ES-I3 (cell line): ENCODE measurements at regions not wholly inside any gene's neighbourhood (a gene's known extent, or its start where the extent isn't known, plus 50 kb on each side); places are given as distances from the start of the nearest gene placed in this dataset.

Source experiments
- H3K36me3 ChIP-seq: 2 replicates; pipeline ENCODE4 v1.6.1; 2013; ENCODE audit warnings: mild to moderate bottlenecking, low read length, control low read depth, moderate library complexity; ENCODE audit not compliant: insufficient read depth
- H3K4me1 ChIP-seq: 2 replicates; pipeline ENCODE4 v1.6.1; 2013; ENCODE audit warnings: mild to moderate bottlenecking, control low read depth, low read length; ENCODE audit not compliant: insufficient read depth
- H3K9ac ChIP-seq: 2 replicates; pipeline ENCODE4 v1.6.1; 2013; ENCODE audit warnings: low read depth, mild to moderate bottlenecking, low read length, moderate library complexity
- H3K9me3 ChIP-seq: 2 replicates; pipeline ENCODE4 v1.6.1; 2013; ENCODE audit warnings: mild to moderate bottlenecking, low read length, moderate library complexity; ENCODE audit not compliant: control insufficient read depth, insufficient read depth

GRCh38 chr1:228980232-228980937 lies 245.1 kb downstream of the RHOU start:
- no peaks in the 10 kb centered on the region for H3K36me3 ChIP-seq
- H3K9ac ChIP-seq, result no peak overlapping the region
- peaks cover 12% of the 10 kb centered on the region for H3K4me1 ChIP-seq
- H3K9me3 ChIP-seq, result no peaks in the 10 kb centered on the region

DNA sequence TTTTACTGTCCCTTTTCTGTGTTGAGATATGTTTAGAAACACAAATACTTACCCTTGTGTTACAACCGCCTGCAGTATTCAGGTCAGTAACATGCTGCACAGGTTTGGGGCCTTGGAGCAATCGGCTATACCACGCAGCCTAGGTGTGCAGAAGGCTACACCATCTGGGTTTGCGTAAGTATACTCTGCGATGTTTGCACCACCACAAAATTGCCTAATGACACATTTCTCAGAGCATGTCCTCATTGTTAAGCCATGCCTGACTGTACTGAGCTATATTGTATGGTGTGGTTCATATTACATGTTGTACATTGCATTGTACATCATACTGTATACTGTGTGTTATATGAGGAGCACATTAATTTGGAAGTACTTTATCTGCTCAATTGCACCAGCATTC lies 247.4 kb downstream of the RHOU start:
- no peak overlapping the region for H3K9ac ChIP-seq
- H3K36me3 ChIP-seq, result no peaks in the 10 kb centered on the region
- no peaks in the 10 kb centered on the region for H3K9me3 ChIP-seq
- H3K4me1 ChIP-seq, result peaks cover 12% of the 10 kb centered on the region

DNA sequence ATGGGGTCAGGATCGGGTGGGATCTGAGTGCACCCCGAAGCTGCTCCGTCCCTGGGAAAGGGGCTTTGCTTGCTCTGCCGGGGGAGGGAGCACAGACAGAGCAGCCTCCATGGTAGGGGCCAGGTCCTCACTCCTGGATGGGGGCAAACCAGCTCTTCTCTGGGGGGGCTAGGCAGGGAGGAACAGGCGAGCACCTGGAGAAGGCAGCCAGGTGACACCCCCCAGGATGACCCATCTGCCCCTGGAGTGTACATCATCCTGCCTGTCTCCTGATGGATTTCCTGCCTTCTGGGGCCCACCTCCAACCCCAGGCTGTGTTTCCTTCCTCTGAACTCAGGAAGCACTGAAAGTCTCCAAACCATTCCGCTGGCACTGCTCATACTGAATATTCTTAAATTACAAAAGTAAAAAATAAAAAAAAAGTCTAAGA lies 248.0 kb downstream of the RHOU start:
- Histone ChIP-seq H3K9ac (no peak overlapping the region), H3K4me1 (peaks cover 10% of the 10 kb centered on the region), H3K9me3 (no peaks in the 10 kb centered on the region), H3K36me3 (no peaks in the 10 kb centered on the region)

- H3K9ac ChIP-seq, result no peak overlapping the region
- H3K4me1 ChIP-seq, result peaks cover 6% of the 10 kb centered on the region
- H3K9me3 ChIP-seq, result no peaks in the 10 kb centered on the region
- no peaks in the 10 kb centered on the region for H3K36me3 ChIP-seq
These were observed 248.4 kb downstream of the RHOU start for GRCh38 chr1:228983661-228984060.

- Histone ChIP-seq H3K9ac (no peak overlapping the region), H3K4me1 (peaks cover 2% of the 10 kb centered on the region; the same call in 1 of the 2 replicates), H3K9me3 (no peaks in the 10 kb centered on the region), H3K36me3 (no peaks in the 10 kb centered on the region)
These were observed 248.8 kb downstream of the RHOU start for GRCh38 chr1:228984107-228984506.

- H3K9me3 ChIP-seq, result no peaks in the 10 kb centered on the region
- H3K36me3 ChIP-seq, result no peaks in the 10 kb centered on the region
- no peaks in the 10 kb centered on the region; the same call in 1 of the 2 replicates for H3K4me1 ChIP-seq
- H3K9ac ChIP-seq, result no peak overlapping the region
These were observed 249.7 kb downstream of the RHOU start for GRCh38 chr1:228984646-228985631.

DNA sequence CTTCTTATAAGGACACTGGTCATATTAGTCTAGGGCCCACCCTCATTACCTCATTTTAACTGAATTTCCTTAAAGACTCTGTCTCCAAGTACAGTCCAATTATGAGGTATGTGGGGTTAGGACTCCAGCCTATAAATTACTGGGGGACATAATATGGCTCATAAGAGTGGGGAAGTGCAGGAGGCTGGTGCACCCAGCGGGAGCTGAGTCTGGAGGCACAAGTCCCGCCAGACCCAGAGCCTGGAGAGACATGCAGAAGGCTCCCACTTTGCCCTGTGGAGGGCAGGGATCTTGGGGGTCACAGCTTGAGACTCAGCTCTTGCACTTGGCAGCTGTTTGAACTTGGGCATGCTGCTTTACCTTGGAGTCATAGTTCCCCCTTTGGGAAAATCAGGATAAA lies 250.4 kb downstream of the RHOU start:
- H3K4me1 ChIP-seq, result no peaks in the 10 kb centered on the region; the same call in 1 of the 2 replicates
- no peaks in the 10 kb centered on the region for H3K9me3 ChIP-seq
- H3K36me3 ChIP-seq, result no peaks in the 10 kb centered on the region
- no peak overlapping the region for H3K9ac ChIP-seq

DNA sequence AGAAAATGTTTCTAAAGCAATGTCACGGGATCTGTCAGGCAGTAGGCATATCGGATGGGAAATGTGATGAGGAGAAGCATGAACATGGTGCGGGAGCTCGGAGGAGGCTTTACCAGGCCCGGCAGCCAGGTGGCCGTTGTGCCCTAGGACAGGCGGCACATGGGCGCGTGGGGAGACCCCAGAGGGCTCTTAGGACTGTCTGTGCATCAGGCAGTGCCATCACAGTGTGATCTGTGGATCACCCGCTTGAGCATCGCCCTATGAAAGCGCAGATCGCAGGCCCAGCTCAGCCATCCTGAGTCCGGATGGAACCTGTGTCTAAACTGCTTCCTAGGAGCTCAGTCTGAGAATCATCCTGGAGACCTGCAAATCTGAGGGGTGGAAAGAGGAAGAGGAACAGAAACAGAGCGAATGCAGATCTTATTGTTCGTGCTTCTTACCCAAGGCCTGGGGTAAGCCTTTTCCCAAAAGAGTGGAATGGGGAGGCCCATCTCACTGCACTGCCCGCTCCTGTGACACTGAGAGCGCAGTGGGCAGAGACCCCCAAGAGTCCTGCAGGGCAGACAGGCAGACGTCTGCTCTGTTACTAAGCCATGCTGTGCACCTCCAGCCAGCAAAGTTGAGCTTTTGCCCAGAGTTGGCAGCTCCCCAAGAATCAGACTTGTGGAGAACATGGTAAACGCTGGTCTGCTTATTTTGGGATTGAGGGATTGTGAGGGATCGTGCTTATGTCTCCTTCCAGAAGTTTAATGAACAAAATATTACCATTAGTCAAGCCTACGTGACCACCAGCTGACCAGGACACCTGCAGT lies 251.0 kb downstream of the RHOU start:
- H3K4me1 ChIP-seq, result no peaks in the 10 kb centered on the region; the same call in 1 of the 2 replicates

DNA sequence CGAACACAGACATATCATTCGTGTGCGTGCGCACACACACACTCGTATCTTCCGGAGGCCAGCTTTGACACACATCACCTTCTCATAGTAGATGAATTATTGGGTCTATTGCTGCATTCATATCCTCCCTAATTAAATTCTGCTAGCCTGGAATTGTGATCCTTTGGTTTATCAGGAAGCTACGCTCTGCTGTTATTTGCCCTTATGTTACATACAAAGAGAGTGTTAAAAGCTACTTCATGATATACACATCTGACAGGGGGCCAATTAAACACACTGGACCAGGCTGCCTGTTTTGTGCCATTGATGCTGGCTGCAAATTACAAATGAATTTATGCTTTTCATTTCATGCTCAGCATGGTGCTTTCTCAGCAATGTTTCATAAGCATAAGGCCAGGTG lies 252.0 kb downstream of the RHOU start:
- H3K4me1 ChIP-seq, result no peaks in the 10 kb centered on the region; the same call in 1 of the 2 replicates
- H3K9ac ChIP-seq, result no peak overlapping the region
- H3K9me3 ChIP-seq, result no peaks in the 10 kb centered on the region
- no peaks in the 10 kb centered on the region for H3K36me3 ChIP-seq

More for the DNA sequence above, 251.0 kb downstream of the RHOU start:
- H3K9me3 ChIP-seq, result no peaks in the 10 kb centered on the region
- H3K9ac ChIP-seq, result no peak overlapping the region
- H3K36me3 ChIP-seq, result no peaks in the 10 kb centered on the region

DNA sequence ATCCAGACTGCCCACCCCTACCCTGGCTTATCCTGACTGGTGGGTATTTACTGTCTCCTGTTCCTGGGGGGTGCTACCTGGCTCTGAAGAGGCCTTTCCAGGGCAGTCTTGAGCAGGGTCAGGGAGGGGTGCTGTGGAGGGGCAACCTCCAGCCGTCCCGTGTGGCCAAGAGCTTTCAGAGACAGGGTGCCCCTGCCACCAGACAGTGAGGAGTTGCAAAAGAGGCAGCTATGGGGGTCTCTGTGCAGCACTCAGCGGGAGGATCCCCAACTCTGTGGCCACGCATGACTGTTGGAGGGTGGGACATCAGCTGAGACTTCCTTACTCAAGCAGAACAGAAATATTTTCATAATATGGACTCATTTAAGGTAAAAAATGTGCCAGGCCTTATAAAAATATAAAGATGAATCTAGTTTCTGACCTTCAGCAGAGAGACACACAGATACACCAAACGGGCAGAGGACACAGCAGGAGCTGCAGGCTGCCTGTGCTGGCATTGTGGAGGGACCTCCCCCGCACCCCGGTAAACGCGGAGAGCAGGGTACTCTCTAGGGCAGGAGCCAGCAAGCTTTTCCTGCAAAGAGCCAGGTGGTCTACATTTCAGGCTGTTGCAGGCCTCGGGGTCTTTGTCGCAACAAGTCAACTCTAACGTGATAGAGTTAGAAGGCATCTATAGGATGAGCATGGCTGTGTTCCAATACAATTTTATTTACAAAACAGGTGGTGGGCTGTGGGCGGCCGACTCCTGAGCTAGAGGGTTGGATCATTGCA lies 252.6 kb downstream of the RHOU start:
- no peak overlapping the region for H3K9ac ChIP-seq
- H3K9me3 ChIP-seq, result no peaks in the 10 kb centered on the region
- H3K4me1 ChIP-seq, result no peaks in the 10 kb centered on the region; the same call in 1 of the 2 replicates
- no peaks in the 10 kb centered on the region for H3K36me3 ChIP-seq

- no peaks in the 10 kb centered on the region for H3K9me3 ChIP-seq
- no peaks in the 10 kb centered on the region; the same call in 1 of the 2 replicates for H3K4me1 ChIP-seq
- H3K9ac ChIP-seq, result no peak overlapping the region
- H3K36me3 ChIP-seq, result no peaks in the 10 kb centered on the region
These were observed 253.4 kb downstream of the RHOU start for GRCh38 chr1:228988664-228989063.

GRCh38 chr1:228989176-228989575 lies 253.9 kb downstream of the RHOU start:
- Histone ChIP-seq H3K9ac (no peak overlapping the region), H3K9me3 (no peaks in the 10 kb centered on the region)

DNA sequence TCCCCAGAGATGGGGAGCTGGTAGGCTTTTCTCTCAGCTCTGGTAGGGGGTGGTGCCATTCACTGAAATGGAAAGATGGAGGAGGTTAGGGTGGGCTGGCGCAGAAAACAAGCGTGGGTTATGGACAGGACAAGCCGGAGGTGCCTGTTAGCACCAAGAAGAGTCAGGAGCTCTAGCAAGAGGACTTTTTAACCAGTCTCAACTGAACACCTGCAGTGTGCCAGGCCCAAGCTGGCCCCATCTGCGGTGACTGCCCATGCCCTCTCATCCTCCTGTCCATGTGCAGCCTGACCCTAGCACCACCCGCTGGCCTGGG lies 254.4 kb downstream of the RHOU start:
- Histone ChIP-seq H3K36me3 (no peaks in the 10 kb centered on the region), H3K9me3 (no peaks in the 10 kb centered on the region), H3K4me1 (no peaks in the 10 kb centered on the region; the same call in 1 of the 2 replicates), H3K9ac (no peak overlapping the region)

More at GRCh38 chr1:228989176-228989575, 253.9 kb downstream of the RHOU start:
- H3K4me1 ChIP-seq, result no peaks in the 10 kb centered on the region; the same call in 1 of the 2 replicates
- no peaks in the 10 kb centered on the region for H3K36me3 ChIP-seq
